SJCRH30 (cell line): ENCODE measurements at regions not wholly inside any gene's neighbourhood (a gene's known extent, or its start where the extent isn't known, plus 50 kb on each side); places are given as distances from the start of the nearest gene placed in this dataset.

ENCODE experiments used
- DNase-seq, 2 experiments: peaks; one replicate each; pipeline ENCODE4 v3.0.0-alpha.2; 2015 to 2020
- H3K27ac ChIP-seq: fragments of 250-450 bp; sonication (Bioruptor Pico); 2 replicates; pipeline ENCODE4 v1.5.1; 2020; ENCODE audit warnings: mild to moderate bottlenecking, moderate library complexity
- H3K27me3 ChIP-seq: fragments of 250-450 bp; sonication (Bioruptor Pico); 2 replicates; pipeline ENCODE4 v1.5.1; 2020; ENCODE audit warnings: mild to moderate bottlenecking, moderate library complexity
- H3K36me3 ChIP-seq: fragments of 250-450 bp; sonication (Bioruptor Pico); 2 replicates; pipeline ENCODE4 v1.5.1; 2020; ENCODE audit warnings: mild to moderate bottlenecking, moderate library complexity
- H3K4me1 ChIP-seq: fragments of 250-450 bp; sonication (Bioruptor Pico); 2 replicates; pipeline ENCODE4 v1.5.1; 2020; ENCODE audit warnings: mild to moderate bottlenecking, moderate library complexity
- H3K4me3 ChIP-seq: fragments of 250-450 bp; sonication (Bioruptor Pico); 2 replicates; pipeline ENCODE4 v1.5.1; 2020; ENCODE audit warnings: mild to moderate bottlenecking, moderate library complexity
- H3K9me3 ChIP-seq: fragments of 250-450 bp; sonication (Bioruptor Pico); replicated peaks from 2 replicates; pipeline ENCODE4 v1.5.1; 2020; ENCODE audit warnings: mild to moderate bottlenecking, moderate library complexity

GRCh38 chr2:5751873-5752482, 59.8 kb downstream of the SOX11 start:
- H3K4me3 ChIP-seq = no peak overlapping the region
- H3K36me3 ChIP-seq = no peaks in the 10 kb centered on the region
- DNase-seq = no peak
- no peaks in the 10 kb centered on the region for H3K4me1 ChIP-seq
- H3K9me3 ChIP-seq = no peaks in the 10 kb centered on the region; the same call in 1 of the 2 replicates
- H3K27me3 ChIP-seq = no peaks in the 10 kb centered on the region
- H3K27ac ChIP-seq = no peak overlapping the region

- Histone ChIP-seq H3K9me3 (no peaks in the 10 kb centered on the region; the same call in 1 of the 2 replicates), H3K4me3 (no peak overlapping the region), H3K27me3 (peaks cover 5% of the 10 kb centered on the region; the same call in 1 of the 2 replicates), H3K4me1 (no peaks in the 10 kb centered on the region), H3K27ac (no peak overlapping the region), H3K36me3 (no peaks in the 10 kb centered on the region)
- no peak for DNase-seq
Observed at GRCh38 chr2:5756272-5756671, 64.1 kb downstream of the SOX11 start.

- DNase-seq = no peak
- H3K4me3 ChIP-seq = no peak overlapping the region
- H3K36me3 ChIP-seq = no peaks in the 10 kb centered on the region
- no peak overlapping the region for H3K27ac ChIP-seq
- H3K9me3 ChIP-seq = no peaks in the 10 kb centered on the region
- H3K27me3 ChIP-seq = peaks cover 5% of the 10 kb centered on the region; the same call in 1 of the 2 replicates
- no peaks in the 10 kb centered on the region for H3K4me1 ChIP-seq
Observed at GRCh38 chr2:5758346-5758745, 66.2 kb downstream of the SOX11 start.

- H3K27me3 ChIP-seq = peaks cover 8% of the 10 kb centered on the region; the same call in 1 of the 2 replicates
- no peak for DNase-seq
- no peaks in the 10 kb centered on the region for H3K36me3 ChIP-seq
- H3K27ac ChIP-seq = no peak overlapping the region
- H3K4me3 ChIP-seq = no peak overlapping the region
- H3K4me1 ChIP-seq = no peaks in the 10 kb centered on the region
- H3K9me3 ChIP-seq = no peaks in the 10 kb centered on the region
Observed at GRCh38 chr2:5759949-5760348, 67.8 kb downstream of the SOX11 start.

- Histone ChIP-seq H3K4me3 (no peak overlapping the region), H3K4me1 (no peaks in the 10 kb centered on the region), H3K36me3 (no peaks in the 10 kb centered on the region), H3K9me3 (no peaks in the 10 kb centered on the region), H3K27ac (no peak overlapping the region), H3K27me3 (peaks cover 10% of the 10 kb centered on the region; the same call in 1 of the 2 replicates)
- DNase-seq = no peak
Observed at GRCh38 chr2:5763531-5763930, 71.3 kb downstream of the SOX11 start.

- Histone ChIP-seq H3K4me3 (no peak overlapping the region), H3K27me3 (peaks cover 8% of the 10 kb centered on the region; the same call in 1 of the 2 replicates), H3K36me3 (no peaks in the 10 kb centered on the region), H3K4me1 (no peaks in the 10 kb centered on the region), H3K27ac (no peak overlapping the region), H3K9me3 (no peaks in the 10 kb centered on the region)
- no peak for DNase-seq
Observed at GRCh38 chr2:5764041-5764440, 71.9 kb downstream of the SOX11 start.

GRCh38 chr2:5766056-5766455, 73.9 kb downstream of the SOX11 start:
- no peak for DNase-seq
- H3K4me1 ChIP-seq = no peaks in the 10 kb centered on the region
- no peak overlapping the region for H3K4me3 ChIP-seq
- no peak overlapping the region for H3K27ac ChIP-seq
- H3K9me3 ChIP-seq = no peaks in the 10 kb centered on the region
- peaks cover 8% of the 10 kb centered on the region; the same call in 1 of the 2 replicates for H3K27me3 ChIP-seq
- no peaks in the 10 kb centered on the region for H3K36me3 ChIP-seq

- DNase-seq = no peak
- Histone ChIP-seq H3K27ac (no peak overlapping the region), H3K4me3 (no peak overlapping the region)
Observed at GRCh38 chr2:5766561-5766960, 74.4 kb downstream of the SOX11 start.

GRCh38 chr2:5777131-5777535, 84.9 kb downstream of the SOX11 start:
- Histone ChIP-seq H3K27ac (no peak overlapping the region), H3K27me3 (0 out of 2 replicates have a peak, but pooled peaks cover 2% of the 10 kb centered on the region), H3K36me3 (no peaks in the 10 kb centered on the region), H3K9me3 (no peaks in the 10 kb centered on the region), H3K4me1 (no peaks in the 10 kb centered on the region), H3K4me3 (no peak overlapping the region)
- DNase-seq = no peak

More at GRCh38 chr2:5766561-5766960, 74.4 kb downstream of the SOX11 start:
- H3K4me1 ChIP-seq = no peaks in the 10 kb centered on the region
- no peaks in the 10 kb centered on the region for H3K9me3 ChIP-seq
- no peaks in the 10 kb centered on the region for H3K36me3 ChIP-seq
- peaks cover 8% of the 10 kb centered on the region; the same call in 1 of the 2 replicates for H3K27me3 ChIP-seq

- H3K27me3 ChIP-seq = peaks cover 5% of the 10 kb centered on the region; the same call in 1 of the 2 replicates
- H3K4me1 ChIP-seq = no peaks in the 10 kb centered on the region
- H3K27ac ChIP-seq = no peak overlapping the region
- DNase-seq = no peak
- H3K9me3 ChIP-seq = no peaks in the 10 kb centered on the region
- no peak overlapping the region for H3K4me3 ChIP-seq
- H3K36me3 ChIP-seq = no peaks in the 10 kb centered on the region
Observed at GRCh38 chr2:5781679-5782078, 89.5 kb downstream of the SOX11 start.

- H3K4me3 ChIP-seq = no peak overlapping the region
- no peaks in the 10 kb centered on the region for H3K36me3 ChIP-seq
- DNase-seq = no peak
- H3K9me3 ChIP-seq = no peaks in the 10 kb centered on the region
- no peaks in the 10 kb centered on the region for H3K4me1 ChIP-seq
- no peak overlapping the region for H3K27ac ChIP-seq
- peaks cover 5% of the 10 kb centered on the region; the same call in 1 of the 2 replicates for H3K27me3 ChIP-seq
Observed at GRCh38 chr2:5782103-5782502, 89.9 kb downstream of the SOX11 start.

GRCh38 chr2:5788447-5788846, 96.3 kb downstream of the SOX11 start:
- DNase-seq = no peak
- H3K4me3 ChIP-seq = no peak overlapping the region
- H3K27me3 ChIP-seq = peaks cover 3% of the 10 kb centered on the region; the same call in 1 of the 2 replicates
- H3K36me3 ChIP-seq = no peaks in the 10 kb centered on the region
- no peaks in the 10 kb centered on the region for H3K4me1 ChIP-seq
- no peak overlapping the region for H3K27ac ChIP-seq
- H3K9me3 ChIP-seq = 0 out of 2 replicates have a peak, but pooled peaks cover 7% of the 10 kb centered on the region

- Histone ChIP-seq H3K9me3 (0 out of 2 replicates have a peak, but pooled peaks cover 7% of the 10 kb centered on the region), H3K4me1 (no peaks in the 10 kb centered on the region), H3K36me3 (no peaks in the 10 kb centered on the region), H3K4me3 (no peak overlapping the region), H3K27me3 (no peaks in the 10 kb centered on the region), H3K27ac (no peak overlapping the region)
- DNase-seq = no peak
Observed at GRCh38 chr2:5791371-5791770, 99.2 kb downstream of the SOX11 start.

GRCh38 chr2:5794012-5794411, 101.8 kb downstream of the SOX11 start:
- DNase-seq = no peak
- H3K27ac ChIP-seq = no peak overlapping the region
- no peaks in the 10 kb centered on the region for H3K4me1 ChIP-seq
- H3K9me3 ChIP-seq = 0 out of 2 replicates have a peak, but pooled peaks cover under 1% of the 10 kb centered on the region
- no peaks in the 10 kb centered on the region for H3K36me3 ChIP-seq
- no peaks in the 10 kb centered on the region for H3K27me3 ChIP-seq
- no peak overlapping the region for H3K4me3 ChIP-seq

GRCh38 chr2:5798084-5798483, 105.9 kb downstream of the SOX11 start:
- Histone ChIP-seq H3K27me3 (no peaks in the 10 kb centered on the region), H3K4me1 (no peaks in the 10 kb centered on the region), H3K27ac (no peak overlapping the region), H3K4me3 (no peak overlapping the region), H3K9me3 (no peaks in the 10 kb centered on the region), H3K36me3 (no peaks in the 10 kb centered on the region)
- no peak for DNase-seq

- no peaks in the 10 kb centered on the region for H3K4me1 ChIP-seq
- no peaks in the 10 kb centered on the region for H3K9me3 ChIP-seq
- H3K36me3 ChIP-seq = no peaks in the 10 kb centered on the region
- H3K4me3 ChIP-seq = no peak overlapping the region
- H3K27me3 ChIP-seq = no peaks in the 10 kb centered on the region
- no peak for DNase-seq
- H3K27ac ChIP-seq = no peak overlapping the region
Observed at GRCh38 chr2:5799348-5799747, 107.2 kb downstream of the SOX11 start.
